ENCODE measurements at regions not wholly inside any gene's neighbourhood (a gene's known extent, or its start where the extent isn't known, plus 50 kb on each side); places are given as distances from the start of the nearest gene placed in this dataset.

GRCh38 chr17:36661047-36661666 lies 59.8 kb downstream of the MRM1 start:
- DNase-seq (ENCODE audit: low spot score) = no peak

DNA sequence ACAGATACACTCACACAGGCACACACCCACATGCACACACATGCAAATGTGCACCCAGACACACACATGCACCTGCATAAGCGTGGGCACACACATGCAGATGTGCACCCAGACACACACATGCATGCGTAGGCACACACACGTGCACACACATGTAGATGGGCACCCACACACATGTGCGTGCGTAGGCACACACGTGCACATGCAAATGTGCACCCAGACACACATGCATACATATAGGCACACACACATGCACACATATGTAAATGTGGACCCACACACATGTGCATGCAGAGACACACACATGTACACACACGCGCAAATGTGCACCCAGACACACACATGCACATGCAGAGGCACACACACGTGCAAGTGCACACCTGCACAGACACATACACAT lies 60.3 kb downstream of the MRM1 start:
- no peak for DNase-seq (ENCODE audit: low spot score)

- no peak for DNase-seq (ENCODE audit: low spot score)
Measured at GRCh38 chr17:36665417-36665816, 64.0 kb downstream of the MRM1 start.

- no peak for DNase-seq (ENCODE audit: low spot score)
Measured at GRCh38 chr17:36667922-36668321, 66.5 kb downstream of the MRM1 start.

DNA sequence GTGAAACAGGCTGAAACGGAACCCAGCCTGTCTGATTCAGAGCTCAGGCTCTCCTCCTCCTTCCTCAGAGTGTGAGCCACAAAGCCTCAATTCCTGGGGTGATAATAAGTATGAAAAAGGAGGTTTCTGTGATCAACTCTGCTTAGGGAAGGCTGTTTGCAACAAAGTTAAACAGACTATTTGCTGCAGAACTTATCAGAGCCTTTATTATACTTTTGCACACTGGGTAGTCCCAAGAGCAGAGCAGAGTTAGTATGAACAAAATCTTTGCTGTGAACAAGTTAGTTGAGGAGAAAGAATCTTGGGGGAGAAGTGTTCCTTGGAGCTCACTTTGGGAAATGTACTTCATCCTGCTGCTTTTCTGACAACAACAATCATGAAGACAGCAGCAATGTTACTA lies 67.4 kb downstream of the MRM1 start:
- no peak for DNase-seq (ENCODE audit: low spot score)

DNA sequence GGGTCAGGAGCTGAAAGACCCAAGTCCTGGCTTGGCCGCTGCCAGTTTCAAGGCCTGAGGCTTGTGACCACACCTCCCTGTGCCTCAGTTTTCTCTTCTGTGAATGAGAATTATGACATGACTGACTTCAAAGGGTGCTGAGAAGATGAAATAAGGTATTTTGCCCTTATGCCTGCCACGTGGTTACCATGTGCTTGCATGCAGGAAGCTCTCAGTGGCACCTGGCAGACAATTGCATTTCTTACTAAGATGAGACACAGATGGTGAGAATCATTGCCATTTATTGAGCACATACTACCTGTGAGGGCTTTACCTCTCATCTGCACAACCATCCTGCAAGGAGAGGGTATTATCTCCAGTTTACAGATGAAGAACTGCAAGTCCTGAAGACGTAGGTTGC lies 69.8 kb downstream of the MRM1 start:
- no peak for DNase-seq (ENCODE audit: low spot score)

DNA sequence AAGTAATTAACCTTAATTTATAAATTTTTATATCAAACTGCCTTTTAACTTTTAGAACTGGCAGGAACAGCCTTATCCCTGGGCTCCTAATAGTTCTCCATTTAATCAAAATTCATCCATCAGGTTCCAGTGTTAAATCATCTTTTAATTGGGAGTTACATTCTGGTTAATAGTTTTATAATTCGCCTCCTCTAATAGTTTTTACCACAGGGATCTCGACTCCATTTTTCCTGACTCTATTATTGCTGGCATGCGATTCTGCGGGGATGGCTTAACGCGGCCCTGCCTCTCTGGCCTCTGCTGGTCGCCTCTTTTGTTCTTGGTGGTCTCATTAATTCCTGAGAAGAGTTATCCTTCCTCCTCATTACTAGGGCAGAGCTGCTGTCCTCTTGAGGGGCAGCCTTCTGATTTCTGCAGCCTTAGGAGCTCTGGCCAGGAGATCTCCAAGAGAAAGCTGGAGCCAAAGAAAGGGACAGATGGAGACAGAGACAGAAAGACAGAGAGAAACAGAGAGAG lies 71.1 kb downstream of the MRM1 start:
- no peak for DNase-seq (ENCODE audit: low spot score)

DNA sequence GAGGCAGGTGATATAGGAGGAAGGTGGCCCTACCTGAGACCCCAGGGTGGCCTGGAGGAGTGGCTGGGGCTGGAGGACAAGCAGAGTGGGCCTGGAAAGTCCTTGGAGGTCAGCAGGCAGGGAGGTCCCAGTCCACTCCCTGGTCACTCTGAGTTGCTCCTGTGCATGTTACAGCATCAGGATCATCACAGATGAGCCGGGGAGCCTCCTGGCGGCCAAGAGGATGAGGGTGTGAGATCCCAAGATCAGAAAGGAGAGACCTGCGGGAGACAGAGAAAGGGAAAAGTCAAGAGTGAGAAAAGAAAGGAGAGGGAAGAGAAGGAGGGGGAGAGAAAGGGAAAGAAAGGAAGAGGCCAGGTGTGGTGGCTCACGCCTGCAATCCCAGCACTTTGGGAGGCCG lies 71.7 kb downstream of the MRM1 start:
- DNase-seq (ENCODE audit: low spot score) = no peak

GRCh38 chr17:36673637-36674277 lies 72.4 kb downstream of the MRM1 start:
- DNase-seq (ENCODE audit: low spot score) = no peak

GRCh38 chr17:36674278-36674650 lies 72.9 kb downstream of the MRM1 start:
- no peak for DNase-seq (ENCODE audit: low spot score)

DNA sequence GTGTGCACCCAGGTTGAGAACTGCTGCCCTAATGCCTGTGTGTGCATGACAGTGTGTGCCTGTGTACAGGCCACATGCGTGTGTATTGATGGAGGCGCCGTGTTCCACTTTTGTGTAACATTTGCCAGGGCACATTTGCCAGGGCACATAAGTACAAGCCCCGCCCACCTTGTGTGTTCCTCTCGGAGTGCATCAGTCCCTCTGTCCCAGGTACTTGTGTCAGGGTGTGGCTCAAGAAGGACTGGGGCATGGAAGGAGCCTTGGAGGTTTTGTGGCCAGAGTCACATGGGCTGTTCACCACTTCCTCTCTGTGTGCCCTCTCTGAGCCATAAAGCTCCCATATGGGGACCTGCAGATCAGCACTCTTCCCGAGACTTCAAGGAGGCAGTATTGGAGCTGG lies 73.9 kb downstream of the MRM1 start:
- DNase-seq (ENCODE audit: low spot score) = no peak

DNA sequence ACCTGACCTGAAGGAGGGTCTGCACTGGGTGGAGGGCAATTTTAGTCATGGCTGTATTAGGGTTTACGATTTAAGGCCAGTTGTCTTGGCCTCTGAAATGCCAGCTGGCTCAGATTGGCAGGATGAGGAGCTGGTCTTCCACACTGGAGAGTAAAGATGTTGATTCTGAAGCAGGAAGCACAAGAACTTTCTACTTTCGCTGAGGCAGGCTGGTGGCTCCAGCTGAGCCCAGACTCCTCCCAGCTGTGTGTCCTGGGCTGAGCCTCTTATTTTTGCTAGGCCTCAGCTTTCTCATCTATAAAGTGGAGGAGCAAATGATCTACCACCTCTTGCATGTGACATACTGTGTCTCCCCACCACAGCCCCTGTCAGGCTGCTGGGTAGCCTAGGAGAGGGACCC lies 74.4 kb downstream of the MRM1 start:
- DNase-seq (ENCODE audit: low spot score) = no peak

DNA sequence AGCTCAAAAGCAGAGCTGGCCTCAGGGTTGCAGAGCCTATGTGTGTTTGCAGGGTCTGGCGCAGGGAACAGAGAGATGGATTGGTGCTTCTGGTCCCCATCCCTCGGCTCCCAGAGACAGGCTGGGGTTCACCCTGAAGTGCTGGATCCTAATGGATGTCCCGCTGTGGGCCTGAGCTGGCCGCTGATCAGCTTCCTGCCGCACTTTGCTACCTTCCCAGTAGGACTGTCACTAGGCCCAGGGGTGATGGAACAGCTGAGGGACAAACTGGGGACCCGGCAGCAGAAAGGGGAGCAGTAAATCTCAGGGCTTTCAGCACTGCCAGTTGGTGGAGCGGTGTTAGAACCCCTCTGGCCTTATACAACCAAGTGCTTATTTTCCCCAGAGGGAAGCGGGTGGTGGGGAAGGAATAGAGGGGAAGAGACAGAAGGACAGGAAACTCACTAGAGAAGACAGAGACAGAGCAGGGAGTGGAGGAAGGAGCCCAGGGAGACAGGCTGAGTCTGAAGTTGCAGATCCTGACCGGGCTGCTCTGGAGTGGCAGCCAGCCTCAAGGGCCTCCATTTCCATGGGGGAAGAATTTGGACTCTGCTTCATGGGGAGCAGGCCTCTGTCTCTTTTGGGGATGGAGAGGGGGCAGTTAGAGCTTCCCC lies 78.6 kb downstream of the MRM1 start:
- no peak for DNase-seq (ENCODE audit: low spot score)

DNA sequence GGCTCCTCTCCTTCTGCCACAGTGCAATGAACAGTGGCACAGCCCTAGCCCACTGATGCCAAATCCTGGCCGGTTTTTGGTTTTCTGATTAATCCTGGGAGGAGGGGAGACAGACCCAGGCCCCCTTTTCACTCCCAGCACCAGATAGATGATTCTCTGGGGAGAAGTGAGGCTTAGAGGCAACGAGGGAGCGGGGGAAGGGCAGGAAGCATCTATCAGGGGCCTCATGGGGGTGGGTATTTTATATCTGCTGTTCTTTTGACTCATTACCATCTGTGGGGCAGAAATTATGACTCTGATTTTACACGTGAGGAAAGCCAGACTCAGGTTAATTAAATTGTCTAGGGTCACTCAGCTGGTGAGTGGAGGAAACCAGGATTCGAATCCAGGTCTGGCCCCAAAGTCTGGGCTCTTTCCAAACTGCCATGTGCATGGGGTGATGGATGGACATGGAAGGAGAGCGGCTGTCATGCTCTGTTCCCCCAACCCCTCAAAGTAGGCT lies 79.4 kb downstream of the MRM1 start:
- DNase-seq (ENCODE audit: low spot score) = no peak

GRCh38 chr17:36682773-36683172 lies 81.4 kb downstream of the MRM1 start:
- no peak for DNase-seq (ENCODE audit: low spot score)

DNA sequence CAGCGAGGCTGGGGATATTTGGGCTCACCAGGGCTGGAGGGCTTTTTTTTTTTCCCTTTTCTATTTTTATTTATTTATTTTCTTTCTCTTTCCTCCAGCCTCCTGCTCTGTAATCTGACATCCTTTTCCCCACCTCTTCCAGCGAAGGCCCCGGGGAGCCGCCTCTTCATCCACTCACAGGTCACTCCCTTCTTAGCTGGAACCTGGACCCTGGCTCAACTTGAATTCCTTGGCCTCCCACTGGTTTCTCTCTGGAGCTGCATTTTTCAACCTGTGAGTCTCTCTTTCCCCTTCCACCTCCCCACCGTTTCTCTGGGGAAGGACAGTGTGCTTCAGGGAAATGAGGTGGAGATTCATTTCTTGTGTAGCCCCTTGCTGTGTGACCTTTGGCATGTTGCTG lies 82.0 kb downstream of the MRM1 start:
- no peak for DNase-seq (ENCODE audit: low spot score)

DNA sequence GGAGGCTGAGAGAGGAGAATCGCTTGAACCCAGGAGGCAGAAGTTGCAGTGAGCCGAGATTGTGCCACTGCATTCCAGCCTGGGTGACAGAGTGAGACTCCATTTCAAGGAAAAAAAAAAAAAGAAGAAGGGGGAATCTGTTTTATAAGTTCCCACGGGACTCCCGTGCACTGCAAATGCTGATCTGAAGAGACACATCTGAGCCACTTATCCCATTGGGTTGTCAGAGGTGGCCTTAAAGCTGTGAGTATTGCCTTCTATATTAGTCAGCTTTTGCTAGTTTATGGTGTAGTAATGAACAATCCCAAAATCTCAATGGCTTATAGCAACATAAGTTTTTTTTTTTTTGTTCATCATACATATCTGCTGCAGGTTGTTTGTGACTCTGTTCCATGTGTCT lies 82.8 kb downstream of the MRM1 start:
- no peak for DNase-seq (ENCODE audit: low spot score)

GRCh38 chr17:36686123-36686669 lies 84.8 kb downstream of the MRM1 start:
- no peak for DNase-seq (ENCODE audit: low spot score)

DNA sequence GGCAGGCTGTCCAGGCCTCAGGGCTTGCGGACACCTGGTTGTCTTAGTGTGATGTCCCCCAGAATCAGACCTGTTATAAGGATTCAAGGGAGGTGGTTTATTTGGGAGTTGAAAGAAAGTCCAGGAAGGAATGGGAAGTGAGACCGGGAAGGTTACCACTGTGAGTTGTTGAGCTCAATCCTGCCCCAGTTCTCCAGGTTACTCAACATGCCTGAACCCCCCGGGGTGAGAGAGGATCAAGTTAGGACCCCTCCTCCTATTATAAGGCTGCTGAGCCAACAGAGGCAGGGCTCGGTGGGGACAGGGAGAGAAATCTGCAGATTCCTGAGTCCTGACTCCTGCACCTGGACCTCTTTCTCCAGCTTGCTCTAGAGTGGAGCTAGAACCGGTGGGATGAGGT lies 86.4 kb downstream of the MRM1 start:
- no peak for DNase-seq (ENCODE audit: low spot score)

- DNase-seq (ENCODE audit: low spot score) = no peak
Measured at GRCh38 chr17:36689089-36689667, 87.8 kb downstream of the MRM1 start.

DNA sequence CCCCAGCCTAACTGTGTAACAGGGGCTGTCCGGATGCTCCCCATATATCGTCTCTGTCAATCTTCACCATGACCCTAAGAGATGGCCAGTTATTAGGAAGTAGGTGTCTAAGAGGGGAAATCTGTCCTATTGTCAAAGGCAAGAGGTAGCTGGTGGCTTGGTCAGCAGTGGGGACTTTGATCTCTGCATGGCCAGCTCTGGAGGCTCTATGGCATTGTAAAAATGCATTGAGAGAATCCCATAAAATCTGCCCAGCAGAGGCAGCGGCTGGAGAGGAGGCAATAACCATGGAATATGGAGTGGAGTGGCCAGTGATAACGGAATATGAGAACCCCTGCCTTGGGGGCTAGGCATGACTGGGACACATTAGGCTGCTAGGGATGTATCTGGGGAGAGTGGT lies 88.8 kb downstream of the MRM1 start:
- DNase-seq (ENCODE audit: low spot score) = no peak

GRCh38 chr17:36691606-36692005 lies 90.2 kb downstream of the MRM1 start:
- no peak for DNase-seq (ENCODE audit: low spot score)

- DNase-seq (ENCODE audit: low spot score) = no peak
Measured at GRCh38 chr17:36695082-36695481, 93.7 kb downstream of the MRM1 start.
